Eye (tissue), 1 donor: ENCODE measurements at regions not wholly inside any gene's neighbourhood (a gene's known extent, or its start where the extent isn't known, plus 50 kb on each side); places are given as distances from the start of the nearest gene placed in this dataset.
"Not testable (repeated sequence)": the region's sequence is repeated elsewhere in the genome, so short reads cannot be mapped to it uniquely, and the experiment has no call there.

Source experiments
- DNase-seq: peaks from one replicate; pipeline ENCODE4 v3.0.0-alpha.2; 2015

DNA sequence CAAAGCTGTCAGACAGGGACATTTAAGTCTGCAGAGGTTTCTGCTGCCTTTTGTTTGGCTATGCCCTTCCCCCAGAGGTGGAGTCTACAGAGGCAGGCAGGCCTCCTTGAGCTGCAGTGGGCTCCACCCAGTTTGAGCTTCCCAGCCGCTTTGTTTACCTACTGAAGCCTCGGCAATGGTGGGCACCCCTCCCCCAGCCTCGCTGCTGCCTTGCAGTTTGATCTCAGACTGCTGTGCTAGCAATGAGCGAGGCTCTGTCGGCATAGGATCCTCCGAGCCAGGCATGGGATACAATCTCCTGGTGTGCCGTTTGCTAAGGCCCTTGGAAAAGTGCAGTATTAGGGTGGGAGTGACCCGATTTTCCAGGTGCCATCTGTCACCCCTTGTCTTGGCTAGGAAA, 149.4 kb upstream of the PGRMC2 start:
- DNase-seq: not testable (repeated sequence)

DNA sequence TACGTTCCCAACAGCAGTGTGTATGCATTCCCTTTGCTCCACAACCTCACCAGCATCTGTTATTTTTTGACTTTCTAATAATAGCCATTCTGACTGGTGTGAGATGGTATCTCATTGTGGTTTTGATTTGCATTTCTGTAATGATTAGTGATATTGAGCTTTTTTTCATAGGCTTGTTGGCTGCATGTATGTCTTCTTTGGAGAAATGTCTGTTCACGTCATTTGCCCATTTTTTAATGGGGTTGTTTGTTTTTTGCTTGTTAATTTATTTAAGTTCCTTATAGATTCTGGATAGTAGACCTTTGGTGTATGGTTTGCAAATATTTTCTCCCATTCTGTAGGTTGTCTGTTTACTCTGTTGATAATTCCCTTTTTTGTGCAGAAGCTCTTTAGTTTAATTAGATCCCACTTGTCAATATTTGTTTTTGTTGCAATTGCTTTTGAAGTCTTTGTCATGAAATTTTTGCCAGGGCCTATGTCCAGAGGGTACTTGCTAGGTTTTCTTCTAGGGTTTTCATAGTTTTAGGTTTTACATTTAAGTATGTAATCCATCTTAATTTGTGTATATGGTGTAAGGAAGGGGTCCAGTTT, 141.5 kb upstream of the PGRMC2 start:
- not testable (repeated sequence) for DNase-seq

DNA sequence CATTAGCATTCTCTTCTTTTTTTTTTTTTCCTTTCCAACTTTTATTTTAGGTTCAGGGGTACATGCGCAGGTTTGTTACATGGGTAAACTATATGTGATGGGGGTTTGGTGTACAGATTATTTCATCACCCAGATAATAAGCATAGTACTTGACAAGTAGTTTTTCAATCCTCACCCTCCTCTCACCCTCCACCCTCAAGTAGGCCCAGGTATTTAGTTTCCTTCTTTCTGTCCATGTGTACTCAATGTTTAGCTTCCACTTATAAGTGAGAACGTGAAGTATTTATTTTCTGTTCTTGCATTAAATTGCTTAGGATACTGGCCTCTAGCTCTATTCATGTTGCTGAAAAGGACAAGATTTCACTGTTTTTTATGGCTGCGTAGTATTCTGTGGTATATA, 140.8 kb upstream of the PGRMC2 start:
- no peak for DNase-seq

DNA sequence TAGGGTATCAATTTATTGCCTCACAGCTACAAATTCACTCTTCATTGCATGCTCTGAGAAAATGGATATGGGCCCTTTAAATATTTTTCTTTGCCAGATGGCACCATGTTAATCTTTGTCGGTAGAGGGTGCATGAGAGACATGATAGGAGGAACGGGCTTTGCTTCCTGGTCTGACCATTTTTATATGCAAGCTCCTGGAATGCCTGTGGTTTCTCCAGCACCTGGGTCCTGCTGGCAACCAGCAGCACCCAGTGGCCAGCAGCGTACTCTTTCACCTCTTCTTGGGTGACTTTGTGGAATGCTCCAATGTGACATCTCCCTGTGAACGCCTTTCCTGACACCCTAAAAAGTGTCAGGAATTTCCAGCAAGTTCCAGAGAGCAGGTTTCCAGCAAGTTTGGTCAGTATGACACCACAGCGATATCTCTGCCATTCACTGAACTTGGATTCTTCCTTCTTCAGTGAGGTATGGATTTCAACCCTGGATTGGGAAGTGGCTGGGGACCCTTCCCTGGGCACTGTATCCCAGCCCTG, 140.3 kb upstream of the PGRMC2 start:
- peak; percentile 7 for DNase-seq

DNA sequence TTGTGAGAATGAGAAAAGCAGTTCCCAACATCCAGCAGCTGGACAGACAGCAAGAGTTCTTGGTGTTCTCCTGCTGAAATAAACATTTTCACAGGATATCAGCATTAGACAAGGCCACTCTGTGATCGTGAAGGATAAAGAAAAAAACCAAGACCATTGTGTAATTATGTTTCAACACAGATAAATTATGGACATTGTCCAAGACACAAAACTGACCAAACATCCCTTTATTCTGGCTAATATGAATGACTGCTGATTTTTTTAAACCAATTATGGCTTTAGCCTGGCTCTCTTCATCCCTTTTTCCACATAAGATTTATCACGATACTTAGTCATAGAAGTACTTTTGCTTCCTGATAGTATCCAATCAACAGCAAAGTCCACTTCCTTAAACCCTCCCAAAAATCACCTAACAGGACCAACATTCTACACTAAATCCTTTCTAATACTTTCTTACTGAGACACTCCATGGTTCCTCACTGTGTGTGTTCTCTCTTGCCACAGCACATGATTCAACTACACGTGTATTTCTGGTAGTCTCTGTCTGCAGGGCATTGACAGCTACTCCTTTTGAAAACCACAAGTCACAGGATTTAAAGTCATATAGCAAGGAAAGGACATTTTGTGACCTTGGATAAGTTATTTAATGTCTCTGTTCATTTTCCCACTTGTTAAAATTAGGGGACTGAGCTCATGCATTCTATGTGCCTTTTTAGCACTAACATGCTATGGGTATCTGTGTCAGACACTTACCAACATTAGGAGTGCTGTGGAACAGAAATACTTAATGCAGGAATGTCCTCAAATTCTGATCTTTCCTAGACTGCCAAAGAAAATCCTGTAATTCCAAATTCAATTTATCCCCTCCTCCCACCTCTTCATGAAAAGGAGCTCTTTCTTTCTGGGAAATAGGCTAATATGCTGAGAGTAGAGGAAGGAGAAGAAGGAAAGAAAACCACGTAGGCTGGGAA, 137.2 kb upstream of the PGRMC2 start:
- no peak for DNase-seq

DNA sequence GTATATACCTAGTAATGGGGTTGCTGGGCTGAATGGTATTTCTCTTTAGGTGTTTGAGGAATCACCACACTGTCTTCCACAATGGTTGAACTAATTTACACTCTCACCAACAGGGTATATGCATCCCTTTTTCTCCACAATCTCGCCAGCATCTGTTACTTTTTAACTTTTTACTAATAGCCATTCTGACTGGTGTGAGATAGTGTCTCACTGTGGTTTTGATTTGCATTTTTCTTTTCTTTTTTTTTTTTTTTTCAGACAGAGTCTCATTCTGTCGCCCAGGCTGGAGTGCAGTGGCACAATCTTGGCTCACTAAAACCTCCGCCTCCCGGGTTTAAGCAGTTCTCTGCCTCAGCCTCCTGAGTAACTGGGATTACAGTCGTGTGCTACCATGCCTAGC, 134.7 kb upstream of the PGRMC2 start:
- DNase-seq: not testable (repeated sequence)

DNA sequence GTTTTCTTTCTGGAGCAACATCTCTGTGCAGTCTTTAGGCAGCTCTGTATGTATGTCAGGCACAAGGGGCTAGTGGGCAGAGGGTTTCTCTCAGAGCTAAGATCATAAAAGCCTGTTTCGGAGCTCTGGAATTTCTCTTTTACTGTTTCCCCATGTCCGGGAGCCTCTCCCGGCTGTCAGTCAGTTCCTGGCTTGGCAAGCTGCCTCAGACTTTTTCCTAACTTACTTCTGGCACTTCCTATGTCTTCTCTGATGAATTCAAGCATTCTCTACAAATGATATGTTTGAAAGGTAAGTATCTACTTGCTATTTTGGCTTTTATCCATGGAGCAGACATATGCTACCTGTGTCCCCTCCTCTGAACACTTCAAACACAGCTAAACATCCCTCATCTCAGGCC, 129.3 kb upstream of the PGRMC2 start:
- DNase-seq: no peak

DNA sequence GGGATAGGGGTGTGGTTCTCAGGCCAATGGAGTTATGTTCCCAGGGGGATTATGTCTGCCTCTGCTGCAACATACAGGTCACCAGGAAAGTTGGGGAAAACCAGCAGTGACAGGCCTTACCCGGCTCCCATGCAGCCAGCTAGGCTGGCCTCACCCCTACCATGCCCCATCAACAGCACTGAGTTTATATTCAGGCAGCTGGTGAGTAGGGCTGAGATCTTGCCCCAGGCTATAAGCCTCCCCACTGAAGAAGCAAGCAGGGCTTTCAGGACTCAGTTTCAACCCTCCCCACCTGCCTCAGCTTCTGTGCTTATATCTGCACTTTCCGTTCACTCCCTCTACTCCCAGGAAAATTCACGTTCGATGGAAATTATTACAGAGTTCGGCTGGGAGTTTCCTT, 122.4 kb upstream of the PGRMC2 start:
- DNase-seq: no peak

DNA sequence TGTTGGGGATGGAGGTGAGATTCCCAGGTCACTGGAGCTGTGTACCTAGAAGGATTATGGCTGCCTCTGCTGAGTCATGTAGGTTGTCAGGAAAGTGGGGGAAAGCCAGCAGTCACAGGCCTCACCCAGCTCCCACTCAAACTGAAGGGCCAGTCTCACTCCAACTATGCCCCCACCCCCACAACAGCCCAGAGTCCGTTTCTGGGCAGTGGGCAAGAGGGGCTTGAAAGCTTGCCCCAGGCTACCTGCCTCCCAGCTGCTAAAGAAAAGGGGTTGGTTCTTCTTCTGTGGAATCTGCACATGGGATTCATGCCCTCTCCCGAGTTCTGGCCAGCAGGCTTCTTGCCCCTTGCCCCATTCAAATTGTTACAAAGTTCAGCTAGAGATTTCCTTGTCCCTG, 116.0 kb upstream of the PGRMC2 start:
- DNase-seq: no peak

DNA sequence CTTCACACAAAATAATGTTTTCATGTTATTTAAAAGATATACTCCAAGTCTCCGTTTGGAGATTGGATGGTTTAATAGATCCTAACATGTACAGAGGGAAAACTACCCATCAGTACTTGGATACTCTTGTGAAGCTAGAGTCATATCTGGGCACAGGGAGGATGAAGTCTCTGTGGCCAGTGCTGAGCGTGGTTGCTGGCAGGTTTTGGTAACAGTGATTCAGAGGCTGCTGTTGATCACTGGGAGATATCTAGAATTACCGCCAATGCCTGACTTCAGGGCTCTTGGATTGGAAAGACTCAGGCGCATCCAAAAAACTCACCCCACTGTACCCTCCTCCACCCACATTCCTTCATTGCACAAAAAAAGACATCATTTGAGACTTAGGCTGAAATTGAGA, 107.2 kb upstream of the PGRMC2 start:
- no peak for DNase-seq

DNA sequence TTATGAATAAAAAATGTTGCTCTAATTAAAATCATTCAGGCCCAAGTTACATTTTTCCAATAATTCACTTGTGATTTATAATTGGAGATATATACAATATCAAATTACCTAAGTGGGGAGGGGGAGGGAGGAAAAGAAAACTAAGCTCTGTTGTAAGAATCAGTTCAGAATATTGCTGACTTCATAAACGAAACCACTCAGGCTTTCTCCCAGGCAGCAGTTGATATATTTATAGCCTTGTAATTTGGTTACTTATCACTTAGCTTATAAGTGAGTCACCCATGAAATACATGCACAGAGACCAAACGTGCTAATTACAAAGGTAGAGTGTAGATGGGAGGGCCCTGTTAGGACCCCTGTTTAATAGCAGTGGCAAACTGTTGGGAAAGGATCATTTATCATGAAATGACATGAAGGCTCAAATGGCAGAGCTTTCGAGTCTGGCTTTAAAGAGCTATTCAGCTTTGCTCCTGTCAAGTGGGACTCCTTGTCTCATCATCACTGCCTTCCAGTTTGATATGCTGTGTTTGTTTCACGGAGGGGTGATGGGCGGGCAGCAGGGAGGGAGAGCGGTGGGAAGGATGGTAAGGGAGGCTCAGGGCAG, 105.6 kb upstream of the PGRMC2 start:
- DNase-seq: no peak

DNA sequence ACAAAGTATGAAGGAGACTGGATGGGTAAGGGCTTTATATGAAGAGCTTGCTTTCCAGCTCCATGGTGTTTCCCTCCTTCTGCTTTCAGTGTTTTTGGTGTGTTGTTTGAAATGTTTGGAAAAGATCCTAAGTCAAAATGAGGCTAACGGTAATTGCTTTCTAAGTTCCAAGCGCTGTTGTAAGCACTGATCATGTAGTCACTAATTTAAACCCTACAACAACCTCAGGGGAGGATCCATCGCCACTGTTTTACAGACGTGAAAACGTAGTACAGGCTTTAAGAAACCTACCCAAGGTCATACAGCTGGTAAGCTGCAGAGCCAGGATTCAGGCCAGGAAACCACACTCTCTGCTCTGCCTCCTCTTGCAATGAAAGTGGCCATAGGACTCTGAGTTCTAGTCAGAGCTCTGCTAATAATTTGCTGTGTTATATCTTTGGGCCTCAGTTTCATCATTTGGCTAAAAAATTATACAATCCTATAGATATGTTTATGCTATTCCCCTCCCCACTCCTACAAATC, 102.9 kb upstream of the PGRMC2 start:
- DNase-seq: no peak

DNA sequence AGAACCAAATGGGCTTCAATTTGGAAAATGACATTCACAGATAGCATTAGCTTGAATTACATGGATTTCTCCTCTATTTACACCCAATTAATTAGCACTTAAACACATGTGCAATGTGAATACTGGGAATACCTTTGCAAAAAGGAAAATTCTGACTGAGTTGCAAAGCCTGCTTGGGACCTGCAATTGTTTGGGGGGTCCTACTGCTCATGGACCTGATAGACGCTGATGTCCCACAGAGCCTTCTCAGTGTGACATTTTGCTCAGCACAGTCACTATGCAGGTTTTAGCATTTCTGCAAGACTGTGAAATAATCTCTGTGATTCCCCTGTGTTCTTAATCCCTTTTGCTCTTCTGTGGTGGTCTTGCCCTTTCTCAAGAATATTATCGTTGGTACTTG, 101.2 kb upstream of the PGRMC2 start:
- no peak for DNase-seq

DNA sequence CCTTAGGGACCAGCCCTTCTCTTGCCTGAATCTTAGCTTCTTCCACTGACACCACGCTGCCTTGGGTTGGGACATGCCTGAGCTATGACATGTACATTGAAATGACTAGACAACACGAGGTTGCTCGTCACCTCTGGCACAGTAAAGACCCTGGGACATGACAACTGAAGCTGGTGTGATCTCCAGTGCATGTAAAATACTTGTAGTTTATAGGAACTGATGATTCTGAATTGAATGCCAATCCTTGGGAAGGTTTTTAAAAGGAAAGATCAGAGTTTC, 100.7 kb upstream of the PGRMC2 start:
- DNase-seq: no peak

DNA sequence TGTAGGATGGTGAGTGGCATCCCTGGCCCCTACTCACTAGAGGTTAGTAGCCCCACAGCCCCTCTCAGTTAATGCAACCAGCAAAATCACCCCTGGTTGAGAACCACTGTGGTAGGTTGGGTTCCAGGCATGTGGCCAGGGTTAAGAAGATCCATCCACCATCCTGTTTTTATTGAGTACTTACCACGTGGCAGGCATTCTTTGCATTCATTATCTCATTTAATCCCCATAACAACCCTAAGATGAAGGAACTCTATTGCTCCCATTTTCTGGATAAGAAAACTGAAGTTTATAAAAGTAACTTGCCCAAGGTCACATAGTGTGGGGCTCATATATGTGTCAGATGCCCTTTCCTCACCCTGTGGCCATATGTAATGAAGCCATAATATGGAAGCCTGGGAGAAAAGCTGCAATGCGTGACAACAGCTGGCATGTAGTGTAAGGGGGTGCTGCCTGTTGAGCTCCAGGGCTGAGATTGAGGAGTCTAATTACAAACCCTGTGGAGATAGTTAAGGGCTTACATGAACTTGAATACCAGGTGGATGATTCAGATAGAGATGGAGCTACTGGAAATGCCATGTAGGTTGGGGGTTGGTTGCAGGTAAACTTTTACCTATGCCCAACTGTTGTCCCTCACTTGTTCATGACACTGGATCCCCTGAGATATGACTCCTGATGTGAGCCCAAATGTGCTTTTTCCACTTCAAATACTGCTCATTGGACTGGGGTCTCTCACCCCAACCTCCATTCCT, 100.2 kb upstream of the PGRMC2 start:
- DNase-seq: no peak

DNA sequence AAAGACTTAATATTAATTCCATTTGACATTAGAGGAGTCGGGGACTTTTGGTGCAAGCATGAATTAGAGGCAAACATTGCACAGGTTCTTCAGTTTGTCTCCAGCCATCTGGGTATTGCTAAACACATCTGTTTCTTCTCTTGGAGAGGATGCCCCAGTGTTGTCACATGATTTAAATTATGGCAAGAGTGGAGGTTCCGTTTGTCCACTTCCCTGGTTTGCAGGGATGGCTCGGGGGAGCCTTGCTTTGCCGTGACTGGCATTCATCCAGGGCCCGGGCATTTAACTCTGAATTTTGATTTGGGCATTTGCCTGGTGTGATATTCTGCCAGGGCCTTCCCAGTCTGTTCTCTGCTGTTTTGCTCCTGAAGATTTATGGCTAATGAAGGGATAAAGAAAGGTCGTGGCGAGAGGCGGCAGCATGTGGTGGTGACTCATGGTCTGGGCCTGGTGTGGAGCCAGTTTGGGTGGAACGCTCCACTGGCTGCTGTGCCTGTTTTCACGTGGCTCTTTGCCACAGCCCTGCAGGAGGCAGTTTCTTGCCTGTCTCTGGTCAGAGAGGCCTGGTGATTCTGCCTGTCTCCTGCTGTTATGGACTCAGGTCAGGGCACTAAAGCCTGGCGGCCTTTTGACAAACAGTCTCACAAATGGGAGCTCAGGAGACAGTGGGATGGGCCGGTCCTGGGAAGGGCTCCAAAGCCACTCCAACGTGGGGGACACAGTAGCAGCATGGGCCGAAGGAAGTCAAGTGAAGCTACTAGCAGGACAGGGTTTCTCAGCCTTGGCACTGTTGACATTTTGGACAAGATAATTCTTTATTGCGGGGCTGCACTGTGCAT, 99.4 kb upstream of the PGRMC2 start:
- DNase-seq: peak; percentile 20

DNA sequence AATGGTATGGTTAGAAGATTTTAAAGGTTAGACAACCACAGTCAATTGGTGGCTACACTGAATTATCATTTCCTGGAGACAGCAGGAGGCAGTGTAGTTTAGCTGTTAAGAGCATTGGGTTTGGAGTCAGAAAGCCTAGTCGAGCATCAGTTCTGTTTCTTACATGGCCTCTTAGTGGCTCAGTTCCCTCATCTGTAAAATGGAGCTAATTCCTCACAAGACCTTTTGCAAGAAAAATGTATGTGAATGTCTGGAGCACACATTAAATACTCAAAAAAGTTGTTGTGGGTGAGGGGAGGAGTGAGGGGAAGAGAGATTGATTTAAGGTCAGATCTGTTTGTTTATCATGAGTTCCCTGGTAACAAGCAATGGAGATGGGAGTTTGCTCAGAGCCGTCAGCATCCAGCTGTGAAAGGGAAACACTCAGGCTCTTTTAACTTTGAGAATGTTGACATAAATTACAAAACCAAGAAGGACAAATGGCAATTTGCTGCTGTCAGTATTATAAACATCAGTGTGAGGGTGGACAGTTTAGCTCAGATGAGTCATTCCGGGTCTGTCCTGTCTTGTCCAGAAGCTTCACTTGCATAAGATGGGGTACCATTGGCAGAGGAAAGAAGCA, 98.2 kb upstream of the PGRMC2 start:
- DNase-seq: no peak

DNA sequence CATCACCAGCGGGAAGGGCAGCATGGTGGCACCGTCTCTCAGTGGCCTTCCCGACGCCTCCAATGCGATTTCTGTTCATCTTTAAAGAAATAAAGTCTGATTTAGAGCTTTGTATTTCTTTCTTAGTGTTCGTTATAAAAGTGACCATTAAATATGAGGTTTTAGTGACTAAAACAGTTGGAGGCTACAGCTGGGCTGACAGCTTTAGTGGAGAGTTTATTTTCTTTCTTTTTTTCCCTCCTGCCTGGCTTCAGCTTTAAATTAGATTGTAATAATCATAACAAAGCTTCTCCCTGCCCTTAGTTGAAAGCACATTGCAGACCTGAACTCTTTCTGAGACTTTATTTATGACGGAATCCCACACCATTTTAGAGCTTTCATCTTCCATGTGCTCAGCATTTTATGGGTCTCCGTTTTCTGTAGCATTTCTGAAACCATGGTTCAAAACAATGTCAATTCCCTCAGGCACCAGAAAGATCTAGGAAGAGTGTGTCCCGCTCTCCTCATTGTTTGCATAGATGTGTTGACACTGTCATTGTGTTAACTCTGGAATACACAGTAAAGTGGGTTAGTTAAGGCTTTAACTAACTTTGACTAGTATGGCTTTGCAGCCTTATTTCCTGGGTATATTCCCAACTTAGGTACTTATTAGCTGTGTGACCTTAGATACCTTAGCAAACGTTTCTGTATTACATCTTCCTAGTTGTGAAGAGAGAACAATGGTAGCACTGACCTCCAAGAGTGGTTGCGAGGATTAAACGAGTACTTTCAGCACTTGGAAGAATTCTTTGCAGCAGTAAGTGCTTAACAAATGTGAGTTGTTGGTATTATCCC, 97.4 kb upstream of the PGRMC2 start:
- no peak for DNase-seq

DNA sequence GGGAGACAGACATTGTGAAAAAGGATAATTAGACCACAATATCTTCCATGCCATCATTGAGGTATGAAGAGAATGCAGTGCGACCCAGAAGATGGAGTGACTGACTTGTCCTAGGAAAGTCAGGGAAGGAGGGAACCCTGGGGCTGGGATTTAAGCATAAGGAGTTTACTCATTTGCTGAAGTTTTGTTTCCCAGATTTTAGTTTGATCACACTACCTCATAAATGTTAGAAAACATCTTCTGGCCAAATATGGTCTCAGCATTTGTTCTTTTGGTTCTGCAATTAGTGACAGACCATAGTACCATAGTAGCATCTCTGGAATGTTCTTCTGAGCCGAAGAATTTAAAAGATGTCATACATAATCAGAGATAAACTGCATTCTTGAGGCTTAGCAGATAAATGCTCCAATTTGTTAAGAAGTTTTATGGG, 96.5 kb upstream of the PGRMC2 start:
- no peak for DNase-seq

DNA sequence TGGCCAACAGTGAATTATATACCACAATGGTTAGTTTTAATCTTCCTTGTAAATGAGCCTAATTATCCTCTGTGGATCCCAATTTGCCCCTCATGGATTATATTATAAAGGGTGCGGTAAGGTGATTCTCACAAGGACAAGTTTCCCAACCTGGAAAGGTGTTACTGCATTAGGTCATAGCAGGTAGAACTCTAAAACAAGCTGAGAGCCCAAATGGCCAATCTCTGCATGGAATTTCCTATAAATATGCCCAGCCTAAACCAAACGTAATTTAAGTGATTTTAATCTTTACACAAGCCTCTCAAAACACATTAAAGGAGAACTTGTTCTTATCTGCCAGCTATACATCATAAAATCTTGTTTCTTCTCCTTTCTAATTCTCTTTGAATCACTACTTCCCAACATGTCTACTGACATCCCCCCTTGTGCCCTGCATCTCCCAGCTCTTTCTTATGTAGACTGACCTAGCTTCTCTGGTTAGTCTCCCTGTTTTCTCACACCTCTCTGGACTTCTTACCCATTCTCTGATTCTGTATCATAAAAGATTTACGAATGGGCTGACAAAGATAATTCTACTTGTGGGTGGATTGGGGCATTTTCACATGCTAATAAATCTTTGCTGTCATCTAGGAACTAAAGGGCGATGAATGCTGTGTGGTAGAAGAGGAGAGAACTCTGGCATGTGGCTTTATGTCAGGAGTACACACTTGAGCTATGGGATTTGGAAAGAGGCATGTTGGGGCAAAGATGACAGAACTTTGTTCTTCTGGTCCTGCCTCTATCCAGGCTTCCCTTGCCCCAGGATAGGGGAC, 94.3 kb upstream of the PGRMC2 start:
- no peak for DNase-seq
